HCT116 (cell line): ENCODE measurements at regions not wholly inside any gene's neighbourhood (a gene's known extent, or its start where the extent isn't known, plus 50 kb on each side); places are given as distances from the start of the nearest gene placed in this dataset.

ENCODE experiments used
- CTCF ChIP-seq, 3 experiments: fragments of 200-600 bp in 1 of 3; sonication (generic) in 1 of 3; IDR thresholded peaks in 2 of 3; conservative IDR thresholded peaks in 1 of 3; 2 replicates each; pipeline ENCODE4 v1.5.1; 2012 to 2017; ENCODE audit warnings: low read depth in 2 of 3, low read length in 2 of 3, antibody characterized with exemption in 1 of 3, borderline replicate concordance in 1 of 3, control low read depth in 1 of 3, mild to moderate bottlenecking in 1 of 3, mixed read lengths in 1 of 3, mixed run types in 1 of 3, moderate library complexity in 1 of 3; ENCODE audit not compliant: insufficient read depth in 1 of 3
- MAX ChIP-seq: IDR thresholded peaks from 2 replicates; pipeline ENCODE4 v1.6.1; 2012
- POLR2A ChIP-seq: IDR thresholded peaks from 2 replicates; pipeline ENCODE4 v1.7.0; 2011; ENCODE audit warnings: borderline replicate concordance; ENCODE audit not compliant: insufficient read depth, insufficient read length; ENCODE audit errors: extremely low read depth
- POLR2AphosphoS5 ChIP-seq: IDR thresholded peaks from 2 replicates; pipeline ENCODE4 v1.6.1; 2011; ENCODE audit warnings: mild to moderate bottlenecking, low read depth, low read length, moderate library complexity
- SIN3A ChIP-seq: IDR thresholded peaks from 2 replicates; pipeline ENCODE4 v1.6.1; 2012; ENCODE audit warnings: low read depth
- SP1 ChIP-seq: IDR thresholded peaks from 2 replicates; pipeline ENCODE4 v1.6.1; 2012; ENCODE audit warnings: low read depth
- YY1 ChIP-seq: IDR thresholded peaks from 2 replicates; pipeline ENCODE4 v1.6.1; 2011; ENCODE audit warnings: low read length, low read depth, moderate library complexity, mild to moderate bottlenecking; ENCODE audit not compliant: insufficient replicate concordance; ENCODE audit errors: extremely low read depth
- ZBTB33 ChIP-seq: IDR thresholded peaks from 2 replicates; pipeline ENCODE4 v1.6.1; 2011; ENCODE audit warnings: mild to moderate bottlenecking, low read length, moderate library complexity; ENCODE audit not compliant: insufficient replicate concordance; ENCODE audit errors: extremely low read depth
- ZNF274 ChIP-seq: fragments of 200-500 bp; sonication (Bioruptor generic); IDR thresholded peaks from 2 replicates; pipeline ENCODE4 v1.6.1; 2014; ENCODE audit warnings: mild to moderate bottlenecking, low read depth, low read length, inconsistent platforms

DNA sequence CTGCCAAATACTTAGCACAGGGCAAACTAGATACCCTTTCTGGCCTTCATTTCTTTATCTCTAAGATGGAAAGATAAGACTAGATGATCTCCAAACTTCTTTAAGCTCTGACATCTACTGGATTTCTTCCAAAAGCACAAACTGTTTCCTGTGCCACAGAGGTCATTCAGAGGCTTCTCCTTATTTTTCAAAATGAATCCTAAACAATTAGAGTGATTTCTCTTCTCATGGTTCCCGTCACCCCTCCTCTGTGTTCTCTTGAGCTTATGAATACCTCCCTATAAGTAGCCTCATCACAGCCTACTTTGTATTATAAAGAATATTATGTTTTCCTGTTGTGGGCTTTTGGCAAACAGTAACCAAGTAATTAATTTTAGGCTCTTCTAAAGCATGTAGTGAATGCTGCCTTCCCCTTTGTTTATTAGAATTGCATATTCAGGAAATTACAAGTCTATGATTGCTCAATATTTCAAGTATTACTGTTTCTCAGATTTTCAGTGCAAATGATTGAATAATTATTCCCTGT, 179.5 kb downstream of the REEP3 start:
- no peak for TF ChIP-seq MAX
- no peak for TF ChIP-seq CTCF (IDR thresholded peaks at IDR 0.05 in 2 of 3, conservative IDR thresholded peaks at IDR 0.05 in 1 of 3; ENCODE audit: borderline replicate concordance in 1 of 3, insufficient read depth in 1 of 3, low read depth in 2 of 3, low read length in 2 of 3)
- TF ChIP-seq ZBTB33 = no peak
- TF ChIP-seq POLR2A = no peak
- TF ChIP-seq POLR2AphosphoS5 = no peak
- no peak for TF ChIP-seq SP1
- no peak for TF ChIP-seq YY1
- no peak for TF ChIP-seq ZNF274
- no peak for TF ChIP-seq SIN3A
